Fibroblast of lung (primary cell): ENCODE measurements at regions not wholly inside any gene's neighbourhood (a gene's known extent, or its start where the extent isn't known, plus 50 kb on each side); places are given as distances from the start of the nearest gene placed in this dataset.

Experiments
- EZH2 ChIP-seq: IDR thresholded peaks from 2 replicates; pipeline ENCODE4 v1.5.1; 2012; ENCODE audit warnings: low read length, control low read depth, mild to moderate bottlenecking; ENCODE audit errors: missing control alignments
- TF ChIP-seq, protein P1 (sequence below), 2 donors: IDR thresholded peaks in 1 of 2; conservative IDR thresholded peaks in 1 of 2; 1 replicate in 1 of 2; 2 replicates in 1 of 2; pipeline ENCODE4 v1.5.1; 2011 to 2012; ENCODE audit warnings: low read length in 2 of 2, control low read depth in 1 of 2, inconsistent platforms in 1 of 2, low read depth in 1 of 2, mild to moderate bottlenecking in 1 of 2

DNA sequence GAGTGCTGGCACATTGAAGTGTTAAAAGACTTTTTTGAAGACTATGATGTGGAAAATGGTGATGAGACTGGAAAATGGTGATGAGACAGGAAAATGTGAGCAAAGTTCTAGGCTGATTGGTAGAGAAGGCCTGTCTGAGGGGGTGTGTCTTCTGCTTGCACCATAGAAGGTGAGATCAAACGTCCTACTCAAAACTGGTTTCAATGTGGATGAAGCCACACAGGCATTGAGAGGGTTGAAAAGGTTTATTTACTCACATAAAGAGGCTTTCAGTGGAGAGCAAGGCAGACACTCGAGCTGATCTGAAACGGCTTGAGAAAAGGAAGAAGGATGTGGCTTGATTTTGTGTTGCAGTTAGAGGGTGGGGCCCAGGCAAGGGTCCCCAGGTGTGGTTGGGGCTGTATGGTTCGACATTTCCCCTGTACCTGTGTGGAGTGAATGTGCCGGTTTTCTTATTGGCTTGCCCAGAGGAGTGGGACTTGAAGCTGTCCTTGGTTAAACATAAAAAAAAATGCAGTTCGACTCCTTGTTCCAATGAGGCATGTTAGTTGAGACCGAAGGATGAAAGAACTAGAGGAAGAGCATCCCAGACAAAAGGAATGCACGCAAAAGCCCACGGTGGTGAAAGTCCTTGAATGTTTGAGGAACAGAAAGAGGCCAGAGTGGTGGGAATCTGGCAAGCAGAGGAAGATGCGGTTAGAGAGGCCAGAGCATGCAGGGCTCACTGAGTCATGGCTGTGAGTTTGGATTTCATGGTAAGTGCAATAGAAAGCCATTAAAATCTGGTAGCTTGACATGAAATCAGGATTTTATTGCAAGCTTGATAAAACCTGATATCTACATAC is 172.3 kb downstream of the EPM2A start:
- TF ChIP-seq, protein P1, sequence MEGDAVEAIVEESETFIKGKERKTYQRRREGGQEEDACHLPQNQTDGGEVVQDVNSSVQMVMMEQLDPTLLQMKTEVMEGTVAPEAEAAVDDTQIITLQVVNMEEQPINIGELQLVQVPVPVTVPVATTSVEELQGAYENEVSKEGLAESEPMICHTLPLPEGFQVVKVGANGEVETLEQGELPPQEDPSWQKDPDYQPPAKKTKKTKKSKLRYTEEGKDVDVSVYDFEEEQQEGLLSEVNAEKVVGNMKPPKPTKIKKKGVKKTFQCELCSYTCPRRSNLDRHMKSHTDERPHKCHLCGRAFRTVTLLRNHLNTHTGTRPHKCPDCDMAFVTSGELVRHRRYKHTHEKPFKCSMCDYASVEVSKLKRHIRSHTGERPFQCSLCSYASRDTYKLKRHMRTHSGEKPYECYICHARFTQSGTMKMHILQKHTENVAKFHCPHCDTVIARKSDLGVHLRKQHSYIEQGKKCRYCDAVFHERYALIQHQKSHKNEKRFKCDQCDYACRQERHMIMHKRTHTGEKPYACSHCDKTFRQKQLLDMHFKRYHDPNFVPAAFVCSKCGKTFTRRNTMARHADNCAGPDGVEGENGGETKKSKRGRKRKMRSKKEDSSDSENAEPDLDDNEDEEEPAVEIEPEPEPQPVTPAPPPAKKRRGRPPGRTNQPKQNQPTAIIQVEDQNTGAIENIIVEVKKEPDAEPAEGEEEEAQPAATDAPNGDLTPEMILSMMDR (conservative IDR thresholded peaks at IDR 0.05 in 1 of 2, IDR thresholded peaks at IDR 0.05 in 1 of 2; ENCODE audit: low read depth in 1 of 2, low read length in 2 of 2): no peak
- TF ChIP-seq EZH2: no peak
